ENCODE measurements at regions not wholly inside any gene's neighbourhood (a gene's known extent, or its start where the extent isn't known, plus 50 kb on each side); places are given as distances from the start of the nearest gene placed in this dataset.

DNA sequence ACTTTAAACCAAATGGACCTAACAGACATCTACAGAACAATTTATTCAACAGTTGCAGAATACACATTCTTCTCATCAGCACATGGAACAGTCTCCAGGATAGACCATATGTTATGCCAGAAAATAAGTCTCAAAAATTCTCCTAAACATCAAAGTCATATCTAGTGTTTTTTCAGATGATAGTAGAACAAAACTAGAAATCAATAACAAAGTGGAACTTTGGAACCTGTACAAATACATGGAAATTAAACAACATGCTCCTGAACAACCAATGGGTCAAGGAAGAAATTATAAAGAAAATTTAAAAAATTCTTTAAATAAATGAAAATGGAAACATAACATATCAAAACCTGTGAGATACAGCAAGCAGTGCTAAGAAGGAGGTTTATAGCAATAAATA, 194.1 kb upstream of the SIX2 start:
- FAIRE-seq, result no peak
- no peak for DNase-seq (ENCODE audit: insufficient read length, low spot score)
- TF ChIP-seq SPI1 (IDR thresholded peaks at IDR 0.05; ENCODE audit: low read depth, low read length) (no peak), TAF1 (IDR thresholded peaks at IDR 0.05; ENCODE audit: low read depth, low read length) (no peak), POLR2AphosphoS5 (IDR thresholded peaks at IDR 0.05; ENCODE audit: low read depth, low read length) (no peak)

DNA sequence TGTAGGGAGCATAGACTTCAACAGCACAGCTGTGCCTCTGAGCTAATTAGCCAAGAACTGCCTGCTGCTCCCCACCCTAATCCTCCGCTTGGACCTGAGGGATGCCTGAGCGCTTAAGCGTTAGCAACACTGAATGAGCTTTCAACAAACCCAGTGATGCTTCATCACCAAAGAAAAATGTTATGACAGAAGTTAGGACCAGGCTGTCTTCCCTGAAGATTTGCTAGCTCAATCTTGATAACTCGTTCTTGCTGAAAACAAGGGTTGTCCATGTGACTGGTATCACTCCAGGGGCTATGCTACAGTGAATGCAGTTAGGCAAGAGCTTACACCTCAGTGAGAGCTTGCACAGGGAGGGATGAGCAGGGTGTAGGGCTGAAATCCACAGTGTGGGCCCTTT, 190.7 kb upstream of the SIX2 start:
- FAIRE-seq (no peak), DNase-seq (ENCODE audit: insufficient read length, low spot score) (no peak)
- no peak for TF ChIP-seq POU2F2 (IDR thresholded peaks at IDR 0.05; ENCODE audit: low read depth, low read length)
- no peak for TF ChIP-seq POLR2A (IDR thresholded peaks at IDR 0.05; ENCODE audit: low read depth, low read length)
- TF ChIP-seq SPI1 (IDR thresholded peaks at IDR 0.05; ENCODE audit: low read depth, low read length), result no peak
- TF ChIP-seq TAF1 (IDR thresholded peaks at IDR 0.05; ENCODE audit: low read depth, low read length), result no peak
- no peak for TF ChIP-seq POLR2AphosphoS5 (IDR thresholded peaks at IDR 0.05; ENCODE audit: low read depth, low read length)
- no peak for TF ChIP-seq PAX5 (IDR thresholded peaks at IDR 0.05; ENCODE audit: insufficient read depth, low read length, severe bottlenecking)

DNA sequence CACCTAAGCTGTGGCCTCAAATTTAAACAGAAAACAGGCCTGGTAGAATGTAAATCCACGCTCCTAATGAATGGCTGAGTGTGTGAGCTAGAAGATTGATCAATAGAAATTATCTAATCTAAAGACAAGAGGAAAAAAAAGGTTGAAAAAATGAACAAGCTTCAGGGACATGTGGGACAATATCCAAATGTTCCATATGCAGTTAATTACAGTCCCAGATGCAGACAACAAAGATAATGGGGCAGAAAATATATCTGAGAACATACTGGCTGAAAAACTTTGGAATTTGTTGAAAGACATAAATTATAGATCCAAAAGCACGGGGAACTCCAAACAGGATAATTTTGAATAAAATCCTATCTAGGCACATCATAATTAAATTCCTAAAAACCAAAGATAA, 186.7 kb upstream of the SIX2 start:
- DNase-seq (ENCODE audit: insufficient read length, low spot score) (no peak), FAIRE-seq (no peak)
- TF ChIP-seq POLR2A (IDR thresholded peaks at IDR 0.05; ENCODE audit: low read depth, low read length) (no peak), TAF1 (IDR thresholded peaks at IDR 0.05; ENCODE audit: low read depth, low read length) (no peak), POLR2AphosphoS5 (IDR thresholded peaks at IDR 0.05; ENCODE audit: low read depth, low read length) (no peak), SPI1 (IDR thresholded peaks at IDR 0.05; ENCODE audit: low read depth, low read length) (no peak), PAX5 (IDR thresholded peaks at IDR 0.05; ENCODE audit: insufficient read depth, low read length, severe bottlenecking) (no peak), POU2F2 (IDR thresholded peaks at IDR 0.05; ENCODE audit: low read depth, low read length) (no peak)

DNA sequence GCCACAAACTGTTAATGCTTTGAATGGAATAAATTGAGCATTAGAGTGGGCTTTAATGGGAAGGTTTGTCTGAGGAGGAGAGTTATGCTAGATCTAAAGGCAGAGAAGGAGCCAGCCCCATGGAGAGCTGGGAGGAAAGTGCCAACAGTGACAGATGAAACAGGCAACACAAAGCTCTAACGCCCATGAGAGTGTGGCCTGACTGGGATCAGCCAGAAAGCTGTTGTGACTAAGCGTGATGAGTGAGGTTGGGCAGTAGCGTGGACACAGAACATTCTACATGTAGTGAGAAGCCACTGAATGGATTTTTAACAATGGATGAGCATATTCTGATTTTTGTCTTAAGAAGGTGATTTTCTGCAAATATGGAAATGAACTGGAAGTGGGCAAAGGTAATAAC, 185.3 kb upstream of the SIX2 start:
- no peak for DNase-seq (ENCODE audit: insufficient read length, low spot score)
- no peak for FAIRE-seq

DNA sequence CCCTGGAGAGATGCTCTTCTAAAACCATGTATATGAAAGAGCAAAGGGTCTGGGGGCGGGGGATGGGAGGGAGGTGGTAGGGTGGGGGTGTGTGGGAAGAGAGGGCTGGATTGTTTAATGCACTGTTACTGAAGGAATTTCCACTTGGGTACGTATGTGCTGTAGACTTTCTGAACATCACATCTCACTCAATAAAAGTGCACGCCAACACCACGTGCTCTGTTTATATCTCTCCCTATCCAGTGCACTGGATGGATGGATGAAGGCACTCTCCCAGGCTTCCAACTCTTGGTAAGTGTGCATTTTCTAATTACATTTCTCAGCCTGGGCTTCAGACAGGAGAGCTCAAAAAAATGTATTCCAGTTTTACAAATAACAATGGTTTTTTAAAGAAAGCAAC, 184.3 kb upstream of the SIX2 start:
- FAIRE-seq (no peak), DNase-seq (ENCODE audit: insufficient read length, low spot score) (no peak)
- TF ChIP-seq POLR2A (IDR thresholded peaks at IDR 0.05; ENCODE audit: low read depth, low read length) (no peak), SPI1 (IDR thresholded peaks at IDR 0.05; ENCODE audit: low read depth, low read length) (no peak), POLR2AphosphoS5 (IDR thresholded peaks at IDR 0.05; ENCODE audit: low read depth, low read length) (no peak), POU2F2 (IDR thresholded peaks at IDR 0.05; ENCODE audit: low read depth, low read length) (no peak), PAX5 (IDR thresholded peaks at IDR 0.05; ENCODE audit: insufficient read depth, low read length, severe bottlenecking) (no peak)

More for the DNA sequence above, 185.3 kb upstream of the SIX2 start:
- TF ChIP-seq POLR2A (IDR thresholded peaks at IDR 0.05; ENCODE audit: low read depth, low read length) (no peak), POLR2AphosphoS5 (IDR thresholded peaks at IDR 0.05; ENCODE audit: low read depth, low read length) (no peak), SPI1 (IDR thresholded peaks at IDR 0.05; ENCODE audit: low read depth, low read length) (no peak), TAF1 (IDR thresholded peaks at IDR 0.05; ENCODE audit: low read depth, low read length) (no peak), POU2F2 (IDR thresholded peaks at IDR 0.05; ENCODE audit: low read depth, low read length) (no peak), PAX5 (IDR thresholded peaks at IDR 0.05; ENCODE audit: insufficient read depth, low read length, severe bottlenecking) (no peak)

DNA sequence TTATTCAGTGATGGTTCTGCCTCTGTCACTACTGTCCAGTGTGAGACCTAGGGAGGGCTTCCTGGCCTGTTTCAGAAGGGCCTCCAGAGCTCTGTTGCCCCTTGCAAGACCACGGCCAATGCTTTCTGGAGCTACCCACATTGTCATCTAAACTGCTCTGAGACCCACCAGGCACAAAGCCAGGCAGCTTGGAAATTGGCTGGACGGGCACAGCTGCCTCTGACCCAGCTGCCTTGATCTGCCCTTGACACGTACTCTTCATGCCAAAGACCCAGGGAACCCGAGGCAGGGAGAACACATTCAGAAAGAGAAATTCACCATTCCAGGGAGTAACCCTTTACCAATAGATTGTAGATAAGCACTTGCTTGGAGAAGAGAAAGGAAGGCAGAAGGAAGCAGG, 183.7 kb upstream of the SIX2 start:
- TF ChIP-seq TAF1 (IDR thresholded peaks at IDR 0.05; ENCODE audit: low read depth, low read length) (no peak), POLR2A (IDR thresholded peaks at IDR 0.05; ENCODE audit: low read depth, low read length) (no peak)
- no peak for FAIRE-seq
- no peak for DNase-seq (ENCODE audit: insufficient read length, low spot score)

DNA sequence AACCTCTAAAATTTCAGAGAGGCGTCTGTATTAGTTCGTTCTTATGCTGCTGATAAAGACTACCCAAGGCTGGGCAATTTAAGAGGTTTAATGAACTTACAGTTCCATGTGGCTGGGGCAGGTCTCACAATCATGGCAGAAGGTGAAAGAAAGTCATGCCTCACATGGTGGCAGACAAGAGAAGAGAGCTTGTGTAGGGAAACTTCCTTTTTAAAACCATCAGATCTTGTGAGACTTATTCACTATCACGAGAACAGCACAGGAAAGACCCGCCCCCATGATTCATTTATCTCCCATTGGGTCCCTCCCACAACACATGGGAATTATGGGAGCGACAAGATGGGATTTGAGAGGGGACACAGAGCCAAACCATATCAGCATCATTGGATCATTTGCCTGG, 183.2 kb upstream of the SIX2 start:
- DNase-seq (ENCODE audit: insufficient read length, low spot score), result no peak
- FAIRE-seq, result no peak
- TF ChIP-seq PAX5 (IDR thresholded peaks at IDR 0.05; ENCODE audit: insufficient read depth, low read length, severe bottlenecking), result no peak
- TF ChIP-seq TAF1 (IDR thresholded peaks at IDR 0.05; ENCODE audit: low read depth, low read length), result no peak
- no peak for TF ChIP-seq POU2F2 (IDR thresholded peaks at IDR 0.05; ENCODE audit: low read depth, low read length)
- TF ChIP-seq POLR2AphosphoS5 (IDR thresholded peaks at IDR 0.05; ENCODE audit: low read depth, low read length), result no peak
- TF ChIP-seq SPI1 (IDR thresholded peaks at IDR 0.05; ENCODE audit: low read depth, low read length), result no peak
- TF ChIP-seq POLR2A (IDR thresholded peaks at IDR 0.05; ENCODE audit: low read depth, low read length), result no peak

DNA sequence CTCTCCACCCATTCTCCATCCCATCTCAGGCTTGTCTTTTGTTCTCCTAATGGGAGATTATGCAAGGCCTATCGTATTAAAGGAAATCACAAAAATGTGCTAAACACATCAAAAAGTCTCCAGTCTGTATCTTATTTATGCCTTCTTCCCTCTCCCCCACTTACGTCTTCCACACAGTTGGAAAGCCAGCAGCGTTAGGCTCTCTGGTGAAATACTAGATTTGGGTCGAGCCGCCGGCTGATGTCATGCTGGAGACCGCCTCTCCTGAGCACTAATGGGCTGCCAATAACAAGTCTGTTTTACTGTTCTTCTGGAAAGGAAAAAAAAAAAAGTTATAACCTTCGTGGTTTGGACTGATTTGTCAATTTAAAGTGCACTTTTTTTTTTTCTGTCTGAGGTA, 182.7 kb upstream of the SIX2 start:
- DNase-seq (ENCODE audit: insufficient read length, low spot score), result no peak
- FAIRE-seq, result no peak
- TF ChIP-seq POU2F2 (IDR thresholded peaks at IDR 0.05; ENCODE audit: low read depth, low read length) (no peak), TAF1 (IDR thresholded peaks at IDR 0.05; ENCODE audit: low read depth, low read length) (no peak), SPI1 (IDR thresholded peaks at IDR 0.05; ENCODE audit: low read depth, low read length) (no peak), POLR2A (IDR thresholded peaks at IDR 0.05; ENCODE audit: low read depth, low read length) (no peak), POLR2AphosphoS5 (IDR thresholded peaks at IDR 0.05; ENCODE audit: low read depth, low read length) (no peak), PAX5 (IDR thresholded peaks at IDR 0.05; ENCODE audit: insufficient read depth, low read length, severe bottlenecking) (no peak)

DNA sequence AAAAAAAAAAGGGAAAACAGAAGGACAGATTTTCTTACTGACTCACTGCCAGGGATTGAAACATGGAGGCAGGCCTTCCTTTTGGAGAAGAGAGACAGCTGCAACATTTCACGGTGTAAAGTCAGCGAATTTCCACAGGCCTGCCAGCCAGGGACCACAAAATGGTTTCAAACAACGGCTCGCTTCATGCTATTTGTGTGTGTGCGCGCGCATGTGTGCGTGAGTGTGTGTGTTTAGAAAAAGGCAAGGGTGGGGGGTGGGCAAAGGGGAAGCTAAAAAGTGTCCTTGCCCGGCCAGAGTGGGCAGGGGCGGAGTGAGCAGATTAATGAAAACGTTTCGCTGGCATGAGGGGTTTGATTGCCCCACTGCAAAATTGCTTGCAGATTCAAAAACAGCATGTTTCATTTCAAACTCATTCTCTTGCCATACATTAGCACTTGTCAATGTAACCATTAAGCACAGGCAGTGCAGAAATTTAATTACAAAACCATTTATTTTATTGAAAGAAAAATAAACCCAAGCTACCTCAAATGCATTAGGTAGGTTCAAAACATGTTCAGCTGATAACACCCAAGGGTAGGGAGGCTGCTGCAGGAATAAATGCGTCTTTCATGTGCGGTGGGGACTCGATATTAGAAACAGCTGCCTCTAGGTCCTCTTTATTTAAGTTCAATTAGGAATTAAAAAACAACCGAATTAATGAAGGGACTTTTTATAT, 182.1 kb upstream of the SIX2 start:
- FAIRE-seq (no peak), DNase-seq (ENCODE audit: insufficient read length, low spot score) (no peak)
- no peak for TF ChIP-seq POLR2AphosphoS5 (IDR thresholded peaks at IDR 0.05; ENCODE audit: low read depth, low read length)
- no peak for TF ChIP-seq POLR2A (IDR thresholded peaks at IDR 0.05; ENCODE audit: low read depth, low read length)
- no peak for TF ChIP-seq TAF1 (IDR thresholded peaks at IDR 0.05; ENCODE audit: low read depth, low read length)
- TF ChIP-seq SPI1 (IDR thresholded peaks at IDR 0.05; ENCODE audit: low read depth, low read length), result no peak
- no peak for TF ChIP-seq PAX5 (IDR thresholded peaks at IDR 0.05; ENCODE audit: insufficient read depth, low read length, severe bottlenecking)
- TF ChIP-seq POU2F2 (IDR thresholded peaks at IDR 0.05; ENCODE audit: low read depth, low read length), result no peak

DNA sequence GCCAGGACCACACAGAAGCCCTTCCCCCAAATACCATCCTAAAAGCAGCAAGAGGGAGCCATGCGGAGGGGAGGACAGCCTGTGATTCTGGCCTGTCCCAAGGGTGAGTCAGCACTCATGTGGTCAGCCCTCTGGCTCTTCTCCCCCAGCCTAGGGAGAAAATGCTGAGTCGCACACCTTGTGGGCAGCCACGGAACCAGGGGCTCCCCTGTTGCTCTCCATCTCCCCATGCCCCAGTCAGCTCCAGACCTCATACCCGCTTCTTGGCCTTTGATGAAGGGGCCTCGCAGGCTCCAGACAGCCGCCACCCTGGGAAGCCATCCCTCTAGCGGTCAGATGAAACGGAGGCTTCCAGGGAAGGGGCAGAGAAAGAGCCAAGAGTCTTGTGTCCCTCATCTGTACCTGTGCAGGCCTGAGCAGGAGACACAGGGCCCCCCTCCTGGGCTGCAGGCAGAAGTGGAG, 181.3 kb upstream of the SIX2 start:
- TF ChIP-seq PAX5 (IDR thresholded peaks at IDR 0.05; ENCODE audit: insufficient read depth, low read length, severe bottlenecking) (no peak), SPI1 (IDR thresholded peaks at IDR 0.05; ENCODE audit: low read depth, low read length) (no peak), TAF1 (IDR thresholded peaks at IDR 0.05; ENCODE audit: low read depth, low read length) (no peak), POLR2A (IDR thresholded peaks at IDR 0.05; ENCODE audit: low read depth, low read length) (no peak), POLR2AphosphoS5 (IDR thresholded peaks at IDR 0.05; ENCODE audit: low read depth, low read length) (no peak), POU2F2 (IDR thresholded peaks at IDR 0.05; ENCODE audit: low read depth, low read length) (no peak)
- DNase-seq (ENCODE audit: insufficient read length, low spot score), result no peak
- FAIRE-seq, result no peak
